ENCODE measurements at regions not wholly inside any gene's neighbourhood (a gene's known extent, or its start where the extent isn't known, plus 50 kb on each side); places are given as distances from the start of the nearest gene placed in this dataset.

- no peaks in the 10 kb centered on the region for H3K36me3 Mint-ChIP-seq (ENCODE audit: insufficient read depth)
- H3K4me1 Mint-ChIP-seq (ENCODE audit: low read depth), result no peaks in the 10 kb centered on the region
- DNase-seq (ENCODE audit: low spot score, unreplicated experiment), result no peak
- H3K27ac Mint-ChIP-seq, result no peak overlapping the region
- H3K27me3 Mint-ChIP-seq, result no peaks in the 10 kb centered on the region
- no peak for TF ChIP-seq CTCF (IDR thresholded peaks at IDR 0.05; ENCODE audit: unreplicated experiment)
- H3K9me3 Mint-ChIP-seq (ENCODE audit: low read depth), result peaks cover 3% of the 10 kb centered on the region
- H3K4me3 Mint-ChIP-seq (ENCODE audit: low read depth), result no peak overlapping the region
Measured at GRCh38 chr3:1910322-1910721, 188.3 kb upstream of the CNTN4 start.

GRCh38 chr3:1929788-1930414 lies 168.8 kb upstream of the CNTN4 start:
- no peaks in the 10 kb centered on the region for H3K4me1 Mint-ChIP-seq (ENCODE audit: low read depth)
- DNase-seq (ENCODE audit: low spot score, unreplicated experiment), result no peak
- peaks cover 24% of the 10 kb centered on the region for H3K9me3 Mint-ChIP-seq (ENCODE audit: low read depth)
- no peaks in the 10 kb centered on the region for H3K27me3 Mint-ChIP-seq
- TF ChIP-seq CTCF (IDR thresholded peaks at IDR 0.05; ENCODE audit: unreplicated experiment), result no peak
- H3K27ac Mint-ChIP-seq, result no peak overlapping the region
- H3K4me3 Mint-ChIP-seq (ENCODE audit: low read depth), result no peak overlapping the region
- H3K36me3 Mint-ChIP-seq (ENCODE audit: insufficient read depth), result peaks cover 2% of the 10 kb centered on the region

GRCh38 chr3:1938975-1939374 lies 159.7 kb upstream of the CNTN4 start:
- no peak for DNase-seq (ENCODE audit: low spot score, unreplicated experiment)
- Mint-ChIP-seq H3K4me3 (ENCODE audit: low read depth) (no peak overlapping the region), H3K27ac (no peak overlapping the region), H3K4me1 (ENCODE audit: low read depth) (no peaks in the 10 kb centered on the region), H3K9me3 (ENCODE audit: low read depth) (peaks cover 6% of the 10 kb centered on the region), H3K27me3 (no peaks in the 10 kb centered on the region), H3K36me3 (ENCODE audit: insufficient read depth) (no peaks in the 10 kb centered on the region)
- TF ChIP-seq CTCF (IDR thresholded peaks at IDR 0.05; ENCODE audit: unreplicated experiment), result no peak

- Mint-ChIP-seq H3K27me3 (no peaks in the 10 kb centered on the region), H3K36me3 (ENCODE audit: insufficient read depth) (no peaks in the 10 kb centered on the region), H3K27ac (no peak overlapping the region), H3K9me3 (ENCODE audit: low read depth) (no peaks in the 10 kb centered on the region), H3K4me1 (ENCODE audit: low read depth) (no peaks in the 10 kb centered on the region), H3K4me3 (ENCODE audit: low read depth) (no peak overlapping the region)
- no peak for TF ChIP-seq CTCF (IDR thresholded peaks at IDR 0.05; ENCODE audit: unreplicated experiment)
- DNase-seq (ENCODE audit: low spot score, unreplicated experiment), result no peak
Measured at GRCh38 chr3:1942781-1943180, 155.9 kb upstream of the CNTN4 start.

- no peak overlapping the region for H3K27ac Mint-ChIP-seq
- H3K36me3 Mint-ChIP-seq (ENCODE audit: insufficient read depth), result no peaks in the 10 kb centered on the region
- TF ChIP-seq CTCF (IDR thresholded peaks at IDR 0.05; ENCODE audit: unreplicated experiment), result no peak
- H3K4me1 Mint-ChIP-seq (ENCODE audit: low read depth), result no peaks in the 10 kb centered on the region
- no peaks in the 10 kb centered on the region for H3K27me3 Mint-ChIP-seq
- DNase-seq (ENCODE audit: low spot score, unreplicated experiment), result no peak
- H3K9me3 Mint-ChIP-seq (ENCODE audit: low read depth), result no peaks in the 10 kb centered on the region
- no peak overlapping the region for H3K4me3 Mint-ChIP-seq (ENCODE audit: low read depth)
Measured at GRCh38 chr3:1943395-1944118, 155.1 kb upstream of the CNTN4 start.

Data from progenitor cell of endocrine pancreas (in vitro differentiated cells).